Activated T-cell treated with anti-CD3 and anti-CD28 coated beads, Interleukin-2, amount 50 U/mL, for 72 hours (primary cell): ENCODE measurements at regions not wholly inside any gene's neighbourhood (a gene's known extent, or its start where the extent isn't known, plus 50 kb on each side); places are given as distances from the start of the nearest gene placed in this dataset.

ENCODE experiments used
- ATAC-seq, 2 donors: fragments of 150-1000 bp; cut with Tn5 transposase; replicated peaks in 1 of 2; 2 replicates each; pipeline ENCODE4 v1.10.0; 2021; ENCODE audit warnings: moderate library complexity in 2 of 2, mild to moderate bottlenecking in 1 of 2
- DNase-seq, 2 donors: peaks; one replicate each; pipeline ENCODE4 v3.0.0; 2021 to 2022; ENCODE audit warnings: mixed read lengths in 1 of 2
- H3K27ac Mint-ChIP-seq: one replicate; pipeline ENCODE4 v1.8.0; 2022; ENCODE audit warnings: mild to moderate bottlenecking, moderate library complexity, mixed read lengths
- H3K27me3 Mint-ChIP-seq: one replicate; pipeline ENCODE4 v1.8.0; 2022; ENCODE audit warnings: low read depth, mixed read lengths
- H3K36me3 Mint-ChIP-seq, 2 donors: one replicate each; pipeline ENCODE4 v1.8.0; 2022; ENCODE audit warnings: mixed read lengths in 2 of 2, mild to moderate bottlenecking in 1 of 2; ENCODE audit not compliant: insufficient read depth in 2 of 2
- H3K4me1 Mint-ChIP-seq: one replicate; pipeline ENCODE4 v1.8.0; 2022; ENCODE audit warnings: low read depth, mixed read lengths
- H3K4me3 Mint-ChIP-seq, 2 donors: one replicate each; pipeline ENCODE4 v1.8.0; 2022; ENCODE audit warnings: mild to moderate bottlenecking in 2 of 2, mixed read lengths in 2 of 2, moderate library complexity in 2 of 2
- H3K9me3 Mint-ChIP-seq, 2 donors: one replicate each; pipeline ENCODE4 v1.8.0; 2022; ENCODE audit warnings: mixed read lengths in 2 of 2

DNA sequence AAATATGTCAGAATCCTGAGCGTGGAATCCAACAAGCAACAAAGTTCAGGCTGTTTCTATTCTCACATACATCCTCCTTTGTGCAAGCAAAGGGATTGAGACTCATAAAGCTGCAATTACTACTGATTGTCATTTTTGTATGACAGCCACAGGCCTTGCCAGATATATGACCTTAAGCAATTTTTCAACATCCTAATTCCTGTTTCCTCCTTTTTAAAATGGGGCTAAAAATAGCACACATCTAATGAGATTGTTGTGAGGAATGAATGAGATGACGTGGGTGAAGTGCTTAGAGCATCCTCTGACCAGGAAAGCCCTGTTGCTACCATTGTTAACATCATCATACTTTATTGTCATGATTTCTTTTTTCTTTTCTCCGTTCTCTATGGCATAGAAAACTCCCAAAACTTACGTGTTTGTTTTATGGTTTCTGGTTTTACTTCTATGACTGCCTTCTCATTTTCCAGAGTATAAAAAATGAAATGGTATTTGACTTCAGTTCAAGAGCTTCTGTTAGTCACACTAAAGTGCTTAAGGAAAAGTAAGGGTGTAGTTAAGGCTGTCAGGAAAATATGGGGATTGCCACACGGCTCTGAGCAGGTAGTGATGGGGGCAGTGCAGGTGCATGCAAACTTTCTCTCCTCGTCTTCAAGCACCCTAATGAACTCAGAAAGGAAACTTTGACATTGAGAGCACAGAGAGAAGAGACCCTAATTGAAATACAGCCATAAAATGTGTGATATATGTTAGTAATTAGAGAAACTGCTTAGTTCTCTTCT lies 590.6 kb upstream of the NETO1 start:
- no peaks in the 10 kb centered on the region for H3K27me3 Mint-ChIP-seq
- H3K9me3 Mint-ChIP-seq = peaks cover 6 to 7% of the 10 kb centered on the region in 2 donors
- H3K4me1 Mint-ChIP-seq = no peaks in the 10 kb centered on the region
- ATAC-seq (no peak), DNase-seq (no peak)
- no peak overlapping the region for H3K27ac Mint-ChIP-seq
- no peaks in the 10 kb centered on the region for H3K36me3 Mint-ChIP-seq
- no peak overlapping the region for H3K4me3 Mint-ChIP-seq

DNA sequence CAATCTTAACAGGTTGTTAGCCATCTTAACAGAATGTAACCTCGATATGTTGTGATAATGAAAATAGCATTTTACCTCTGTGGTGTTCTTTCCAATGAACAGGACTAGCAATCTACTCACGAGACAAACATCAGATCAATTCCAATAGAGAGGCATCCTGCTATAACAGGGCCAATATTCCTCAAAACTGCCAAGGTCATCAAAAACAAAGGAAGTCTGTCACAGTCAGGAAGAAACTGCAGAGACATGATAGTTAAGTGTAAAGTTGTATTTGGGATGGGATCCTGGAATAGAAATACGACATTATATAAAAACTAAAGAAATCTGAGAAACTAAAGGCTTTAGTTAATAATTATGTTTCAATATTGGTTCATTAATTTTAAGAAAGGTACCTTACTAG lies 588.9 kb upstream of the NETO1 start:
- Mint-ChIP-seq H3K4me1 (no peaks in the 10 kb centered on the region), H3K27ac (no peak overlapping the region), H3K9me3 (peaks cover 6 to 7% of the 10 kb centered on the region in 2 donors), H3K27me3 (no peaks in the 10 kb centered on the region), H3K4me3 (no peak overlapping the region), H3K36me3 (no peaks in the 10 kb centered on the region)
- DNase-seq (no peak), ATAC-seq (no peak)

DNA sequence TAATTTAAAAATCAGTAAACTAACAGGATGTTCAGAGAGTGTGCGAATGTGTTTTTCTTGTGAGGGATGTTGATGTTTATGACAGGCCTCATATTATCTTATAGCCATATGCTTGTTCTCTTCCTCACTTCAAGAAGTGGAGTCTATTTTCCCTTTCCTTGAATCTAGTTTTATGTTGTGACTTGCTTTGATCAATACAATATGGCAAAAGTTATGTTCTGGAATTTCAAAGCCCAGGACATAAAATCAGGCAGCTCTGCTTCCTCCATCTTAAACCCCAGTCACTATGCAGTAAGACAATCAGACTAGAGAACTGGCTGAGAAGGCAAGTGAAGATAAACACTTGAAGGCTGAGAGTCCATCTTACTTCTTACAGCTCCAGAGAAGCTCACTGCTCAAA lies 585.1 kb upstream of the NETO1 start:
- ATAC-seq (no peak), DNase-seq (no peak)
- Mint-ChIP-seq H3K9me3 (peaks cover 6 to 8% of the 10 kb centered on the region in 2 donors), H3K4me1 (no peaks in the 10 kb centered on the region), H3K4me3 (no peak overlapping the region), H3K27ac (no peak overlapping the region), H3K36me3 (no peaks in the 10 kb centered on the region), H3K27me3 (no peaks in the 10 kb centered on the region)

DNA sequence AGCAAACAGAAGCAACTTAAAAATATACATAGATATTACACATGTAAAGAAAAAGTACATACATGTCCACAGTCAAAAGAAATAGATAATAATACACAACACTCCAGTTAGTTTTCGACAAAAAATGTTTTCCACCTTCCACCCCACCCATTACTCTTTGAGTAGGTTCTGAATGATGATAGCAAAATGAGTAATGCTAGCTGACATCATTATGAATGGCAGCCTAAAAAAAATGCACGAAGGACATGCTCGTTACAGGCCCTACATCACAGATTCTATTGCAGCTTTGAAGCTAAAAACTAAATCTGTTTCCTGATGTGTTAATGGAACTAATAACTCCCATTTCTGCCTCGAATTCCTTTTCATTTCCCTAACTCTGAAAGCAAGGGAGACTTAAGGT lies 578.7 kb upstream of the NETO1 start:
- Mint-ChIP-seq H3K27me3 (no peaks in the 10 kb centered on the region), H3K4me1 (no peaks in the 10 kb centered on the region), H3K9me3 (peaks cover 0 to 4% of the 10 kb centered on the region in 2 donors), H3K36me3 (no peaks in the 10 kb centered on the region), H3K27ac (no peak overlapping the region), H3K4me3 (no peak overlapping the region)
- ATAC-seq (no peak), DNase-seq (no peak)

DNA sequence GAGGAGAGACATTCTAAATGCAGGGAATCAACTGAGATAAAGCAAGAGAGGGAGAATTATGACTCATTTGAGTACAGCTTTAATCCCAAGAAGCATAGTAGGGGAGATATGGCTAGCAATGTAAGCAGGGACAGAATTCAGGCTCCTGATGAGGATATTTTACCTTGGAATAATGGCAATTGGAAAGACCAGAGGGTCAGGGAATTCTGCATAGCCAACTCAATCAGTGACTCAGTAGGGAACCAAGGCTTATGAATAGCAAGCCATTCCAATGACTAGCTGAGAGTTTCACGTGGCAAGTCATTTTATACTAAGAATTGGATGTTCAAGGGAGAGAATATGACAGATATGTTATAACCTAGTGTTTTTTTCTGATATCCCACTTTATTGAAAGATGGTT lies 563.8 kb upstream of the NETO1 start:
- H3K4me3 Mint-ChIP-seq = no peak overlapping the region
- H3K9me3 Mint-ChIP-seq = peaks cover 4 to 10% of the 10 kb centered on the region in 2 donors
- H3K27me3 Mint-ChIP-seq = no peaks in the 10 kb centered on the region
- H3K27ac Mint-ChIP-seq = no peak overlapping the region
- H3K36me3 Mint-ChIP-seq = no peaks in the 10 kb centered on the region
- no peak for DNase-seq
- ATAC-seq = no peak
- H3K4me1 Mint-ChIP-seq = no peaks in the 10 kb centered on the region

DNA sequence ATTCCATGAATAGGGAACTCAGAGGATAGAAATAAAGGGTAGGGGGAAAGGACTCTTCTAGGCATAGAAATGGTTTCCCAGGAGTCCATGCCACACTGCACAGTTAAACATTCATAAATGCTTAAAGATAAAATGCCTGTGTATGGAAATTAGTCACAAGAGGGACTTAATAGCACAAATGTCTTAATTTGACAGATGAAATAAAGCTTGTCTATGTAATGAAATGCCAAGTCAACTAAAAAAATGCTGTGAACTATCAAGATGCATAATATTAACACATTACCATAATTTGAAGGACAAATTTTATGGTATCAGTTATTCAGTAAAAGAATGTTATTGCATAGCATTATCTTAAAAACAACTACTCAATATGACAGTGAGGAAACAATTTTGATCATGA lies 553.2 kb upstream of the NETO1 start:
- Mint-ChIP-seq H3K27ac (no peak overlapping the region), H3K27me3 (no peaks in the 10 kb centered on the region), H3K9me3 (peaks cover 4 to 5% of the 10 kb centered on the region in 2 donors), H3K36me3 (peaks cover 0 to 2% of the 10 kb centered on the region in 2 donors), H3K4me1 (no peaks in the 10 kb centered on the region), H3K4me3 (no peak overlapping the region)
- no peak for ATAC-seq
- no peak for DNase-seq

DNA sequence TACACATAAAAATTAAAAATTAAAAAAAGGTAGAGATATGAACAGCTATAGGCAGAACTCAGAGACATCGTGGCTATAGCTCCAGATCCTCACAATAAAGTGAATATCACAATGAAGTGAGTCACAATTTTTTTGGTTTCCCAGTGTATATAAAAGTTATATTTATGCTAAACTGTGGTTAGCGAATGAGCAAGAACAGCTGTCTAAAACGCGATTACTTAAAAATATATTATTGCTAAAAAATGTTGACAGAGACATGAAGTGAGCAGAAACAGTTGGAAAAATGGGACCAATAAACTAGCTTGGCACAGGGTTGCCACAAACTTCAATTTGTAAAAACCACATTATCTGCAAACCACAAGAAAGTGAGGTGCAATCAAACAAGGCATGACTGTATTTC lies 551.7 kb upstream of the NETO1 start:
- no peaks in the 10 kb centered on the region for H3K4me1 Mint-ChIP-seq
- no peak for ATAC-seq
- no peak overlapping the region for H3K27ac Mint-ChIP-seq
- peaks cover 2 to 3% of the 10 kb centered on the region in 2 donors for H3K9me3 Mint-ChIP-seq
- no peak overlapping the region for H3K4me3 Mint-ChIP-seq
- H3K36me3 Mint-ChIP-seq = peaks cover 0 to 2% of the 10 kb centered on the region in 2 donors
- DNase-seq = no peak
- H3K27me3 Mint-ChIP-seq = no peaks in the 10 kb centered on the region

DNA sequence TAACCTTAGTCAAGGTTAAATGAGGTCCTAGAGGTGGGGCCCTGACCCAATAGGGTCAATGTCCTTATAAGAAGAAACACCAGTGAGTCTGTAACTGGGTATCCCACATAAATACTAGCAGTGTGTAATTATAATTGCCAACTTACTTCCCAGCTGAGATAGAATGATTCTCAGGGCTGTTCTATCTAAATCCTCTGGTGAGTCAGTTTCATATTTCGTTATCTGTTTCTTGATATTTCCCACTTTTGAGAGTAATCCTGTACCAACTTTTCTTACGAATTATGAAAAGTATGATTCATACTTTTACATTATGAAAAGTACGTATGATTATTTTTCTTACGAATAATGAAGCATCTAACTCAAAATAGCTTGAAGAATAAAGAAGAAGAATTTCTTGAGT lies 546.8 kb upstream of the NETO1 start:
- ATAC-seq (no peak), DNase-seq (no peak)
- Mint-ChIP-seq H3K4me3 (no peak overlapping the region), H3K27ac (no peak overlapping the region), H3K4me1 (no peaks in the 10 kb centered on the region), H3K9me3 (peaks cover 0 to 3% of the 10 kb centered on the region in 2 donors), H3K36me3 (peaks cover 0 to 2% of the 10 kb centered on the region in 2 donors), H3K27me3 (no peaks in the 10 kb centered on the region)

DNA sequence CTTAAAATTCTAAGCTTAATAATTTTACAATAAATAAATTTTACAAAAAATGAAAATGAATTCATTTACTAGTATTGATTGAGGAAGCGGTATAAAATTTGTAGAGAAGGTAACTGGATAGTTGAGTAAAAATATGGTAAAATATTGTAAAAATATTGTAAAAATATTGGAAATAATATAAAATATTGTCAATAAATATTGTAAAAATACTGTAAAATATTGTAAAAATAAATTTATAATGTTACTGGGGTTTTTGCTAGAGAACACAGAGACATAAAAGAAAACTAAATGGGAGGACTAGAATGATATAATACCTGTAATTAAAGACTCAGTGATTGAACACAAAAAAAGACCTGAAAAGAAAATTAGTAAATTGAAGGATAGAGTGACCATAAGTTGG lies 546.3 kb upstream of the NETO1 start:
- no peaks in the 10 kb centered on the region for H3K4me1 Mint-ChIP-seq
- no peak overlapping the region for H3K4me3 Mint-ChIP-seq
- H3K27me3 Mint-ChIP-seq = no peaks in the 10 kb centered on the region
- peaks cover 0 to 2% of the 10 kb centered on the region in 2 donors for H3K36me3 Mint-ChIP-seq
- H3K9me3 Mint-ChIP-seq = peaks cover 0 to 3% of the 10 kb centered on the region in 2 donors
- no peak overlapping the region for H3K27ac Mint-ChIP-seq
- DNase-seq = no peak
- ATAC-seq = no peak

DNA sequence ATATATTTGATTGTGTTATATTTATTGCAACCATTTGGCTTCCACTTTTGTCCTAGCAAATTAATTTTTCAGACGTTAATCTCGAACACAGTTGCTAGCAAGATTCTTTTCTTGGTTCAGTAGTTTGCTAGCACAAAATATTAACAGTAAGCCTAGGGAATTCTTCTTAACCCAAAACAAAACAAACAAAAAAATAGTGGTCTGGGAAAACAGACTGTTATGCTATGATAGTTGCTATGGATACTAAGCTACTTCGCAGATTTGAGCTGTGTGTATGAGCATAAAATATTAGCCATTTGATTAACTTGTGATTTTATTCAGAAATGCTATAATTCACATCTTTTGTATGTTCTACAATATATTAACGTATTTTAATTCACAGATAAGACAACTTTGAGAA lies 541.5 kb upstream of the NETO1 start:
- H3K27ac Mint-ChIP-seq = no peak overlapping the region
- H3K4me1 Mint-ChIP-seq = no peaks in the 10 kb centered on the region
- no peaks in the 10 kb centered on the region for H3K36me3 Mint-ChIP-seq
- H3K27me3 Mint-ChIP-seq = no peaks in the 10 kb centered on the region
- ATAC-seq (no peak), DNase-seq (no peak)
- H3K9me3 Mint-ChIP-seq = peaks cover 2% of the 10 kb centered on the region in 2 donors
- no peak overlapping the region for H3K4me3 Mint-ChIP-seq

DNA sequence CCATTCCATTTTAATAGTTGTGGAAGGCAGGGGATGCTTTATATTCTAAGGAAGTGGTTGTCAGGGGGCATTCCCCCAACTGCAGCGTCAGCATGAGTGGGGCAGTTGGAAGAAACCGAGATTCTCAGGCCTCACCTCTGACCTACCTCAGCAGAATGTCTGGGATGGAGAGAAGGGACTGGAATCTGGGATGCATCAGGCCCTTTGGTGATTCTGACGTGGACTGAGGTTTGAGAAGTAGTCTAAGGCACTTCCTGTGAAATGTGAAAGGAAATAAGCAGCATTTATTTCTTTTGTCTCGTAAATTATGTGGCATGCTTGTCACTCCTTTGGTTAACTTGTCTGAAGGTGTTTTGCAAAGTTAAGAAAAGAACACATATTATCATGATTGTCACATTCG lies 540.7 kb upstream of the NETO1 start:
- ATAC-seq (no peak), DNase-seq (no peak)
- H3K9me3 Mint-ChIP-seq = peaks cover 2% of the 10 kb centered on the region in 2 donors
- no peak overlapping the region for H3K4me3 Mint-ChIP-seq
- no peaks in the 10 kb centered on the region for H3K4me1 Mint-ChIP-seq
- no peaks in the 10 kb centered on the region for H3K27me3 Mint-ChIP-seq
- H3K36me3 Mint-ChIP-seq = no peaks in the 10 kb centered on the region
- no peak overlapping the region for H3K27ac Mint-ChIP-seq

DNA sequence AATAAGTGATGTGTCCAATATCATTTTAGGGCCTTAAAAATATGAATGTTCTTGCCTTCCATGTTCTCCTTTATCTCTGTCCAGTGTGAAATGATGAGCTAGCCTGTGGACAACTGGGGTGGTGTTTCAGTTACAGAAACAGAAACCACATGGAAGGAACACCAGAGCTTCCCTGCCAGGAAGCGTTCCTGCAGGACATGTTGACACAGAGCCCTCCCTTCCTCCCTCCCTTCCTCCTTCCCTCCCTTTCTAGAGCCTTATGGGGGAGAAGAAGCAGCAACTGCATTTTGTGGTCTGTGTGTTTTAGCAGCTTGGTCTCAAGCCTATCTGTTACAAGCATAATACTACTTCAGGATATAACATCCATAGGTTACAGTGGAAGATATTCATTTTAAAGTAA lies 539.7 kb upstream of the NETO1 start:
- Mint-ChIP-seq H3K4me3 (no peak overlapping the region), H3K27ac (no peak overlapping the region), H3K36me3 (no peaks in the 10 kb centered on the region), H3K9me3 (peaks cover 2% of the 10 kb centered on the region in 2 donors), H3K27me3 (no peaks in the 10 kb centered on the region), H3K4me1 (no peaks in the 10 kb centered on the region)
- DNase-seq (no peak), ATAC-seq (no peak)

DNA sequence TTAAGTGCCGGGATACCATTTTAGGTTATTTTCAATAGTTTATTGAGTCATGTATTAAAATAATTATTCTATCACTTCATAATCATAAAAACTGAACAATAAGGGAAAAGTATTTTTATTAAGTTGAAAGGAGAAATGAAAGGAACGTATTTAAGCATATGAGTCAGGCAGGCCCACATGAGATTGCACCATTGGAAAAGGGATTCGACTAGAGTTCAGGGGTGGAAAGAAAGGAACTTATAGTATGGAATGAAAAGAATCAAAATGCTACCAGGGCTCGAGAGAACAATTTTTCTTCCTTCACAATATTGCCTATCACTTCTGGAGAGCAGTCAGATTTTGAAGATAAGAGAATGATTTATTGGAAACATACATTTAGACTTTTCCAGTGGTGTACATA lies 516.5 kb upstream of the NETO1 start:
- Mint-ChIP-seq H3K4me1 (no peaks in the 10 kb centered on the region), H3K36me3 (no peaks in the 10 kb centered on the region), H3K9me3 (peaks cover 0 to 9% of the 10 kb centered on the region in 2 donors), H3K27ac (no peak overlapping the region), H3K27me3 (no peaks in the 10 kb centered on the region), H3K4me3 (no peak overlapping the region)
- DNase-seq (no peak), ATAC-seq (no peak)

DNA sequence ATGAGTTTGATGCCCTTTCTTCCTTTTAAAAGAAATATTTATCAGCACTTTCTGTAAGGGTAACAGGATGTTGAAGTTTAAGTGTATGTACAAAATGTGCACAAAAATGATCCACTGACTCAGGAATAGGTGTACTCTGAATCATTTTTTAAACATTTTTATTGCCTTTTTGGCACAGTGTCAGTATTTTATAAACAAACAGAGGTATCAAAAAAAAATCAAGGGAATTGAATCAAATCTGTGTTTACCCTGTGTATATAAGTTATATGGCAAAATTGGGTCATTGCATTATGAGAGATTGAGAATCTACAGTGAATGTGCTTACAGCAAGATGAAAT lies 513.9 kb upstream of the NETO1 start:
- no peaks in the 10 kb centered on the region for H3K4me1 Mint-ChIP-seq
- no peak overlapping the region for H3K4me3 Mint-ChIP-seq
- no peaks in the 10 kb centered on the region for H3K27me3 Mint-ChIP-seq
- no peak for DNase-seq
- ATAC-seq = no peak
- H3K27ac Mint-ChIP-seq = no peak overlapping the region
- H3K9me3 Mint-ChIP-seq = peaks cover 1 to 7% of the 10 kb centered on the region in 2 donors
- H3K36me3 Mint-ChIP-seq = no peaks in the 10 kb centered on the region
